CD4-positive, alpha-beta T cell treated with Interleukin-21 for 1 hour (primary cell): ENCODE measurements at regions not wholly inside any gene's neighbourhood (a gene's known extent, or its start where the extent isn't known, plus 50 kb on each side); places are given as distances from the start of the nearest gene placed in this dataset.

Source experiments
- DNase-seq: peaks from one replicate; pipeline ENCODE4 v3.0.0-alpha.2; 2020

DNA sequence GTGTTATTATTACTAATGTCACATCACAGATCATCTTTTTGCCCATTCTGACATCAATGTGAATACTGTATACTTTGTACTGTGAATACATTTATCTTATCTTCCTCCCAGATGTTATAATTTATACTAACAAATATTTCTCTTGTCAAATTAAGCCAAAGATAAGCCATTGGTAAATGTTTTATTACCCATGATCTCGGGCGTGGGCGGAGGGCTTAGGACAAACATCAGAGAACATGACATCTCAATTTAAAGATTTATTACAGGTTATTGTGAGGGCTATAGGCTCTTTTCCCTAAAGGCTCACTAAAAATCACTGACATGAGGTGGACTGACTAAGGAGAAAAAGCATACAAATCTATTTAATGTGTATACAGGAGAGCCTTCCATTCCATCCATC lies 58.2 kb upstream of the DGKB start:
- DNase-seq, result no peak

DNA sequence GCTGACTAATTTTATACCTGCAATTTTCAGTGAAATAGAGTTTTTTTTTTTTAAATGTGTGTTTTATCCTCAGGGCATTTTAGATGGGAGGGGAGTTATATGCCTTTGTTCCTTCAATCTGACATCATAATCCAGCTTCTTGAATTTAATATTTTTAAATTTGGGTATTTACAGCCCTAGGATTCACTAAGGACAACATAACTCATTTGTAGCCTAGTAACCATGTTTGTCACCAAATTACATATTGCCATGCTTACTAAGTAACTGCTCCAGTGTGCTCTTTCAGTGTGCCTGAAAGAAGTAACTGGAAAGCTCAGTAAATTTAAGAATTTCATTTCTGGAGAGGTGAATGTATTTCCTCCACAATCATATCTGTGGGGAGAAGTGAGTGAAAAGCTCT lies 56.8 kb upstream of the DGKB start:
- no peak for DNase-seq

DNA sequence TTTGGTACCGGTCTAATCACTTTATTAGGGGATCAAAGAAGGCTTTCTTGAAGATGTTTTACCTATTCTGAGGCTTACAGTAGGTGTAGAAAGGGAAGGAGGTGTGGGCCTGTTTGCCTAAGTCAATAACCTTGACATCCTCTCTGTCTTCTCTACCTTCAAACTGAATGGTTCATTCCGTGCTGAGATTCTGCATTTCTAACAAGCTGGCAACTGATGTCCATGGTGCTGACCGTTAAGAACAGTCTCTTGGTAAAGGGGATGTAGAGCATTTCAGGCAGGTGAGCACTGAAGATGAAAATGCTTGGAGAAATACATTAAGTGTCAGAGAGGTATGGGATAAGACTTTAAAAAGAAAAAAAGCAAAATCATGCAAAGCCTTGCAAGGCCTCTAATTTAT lies 51.5 kb upstream of the DGKB start:
- DNase-seq, result no peak
